ENCODE measurements at regions not wholly inside any gene's neighbourhood (a gene's known extent, or its start where the extent isn't known, plus 50 kb on each side); places are given as distances from the start of the nearest gene placed in this dataset.

GRCh38 chr4:59920416-59920815 lies 1279.7 kb upstream of the ADGRL3 start:
- no peak for DNase-seq (ENCODE audit: low read depth)
- no peak overlapping the region for H3K4me3 ChIP-seq (ENCODE audit: low read depth, low read length)
- TF ChIP-seq CTCF (IDR thresholded peaks at IDR 0.05; ENCODE audit: insufficient read depth, low read depth, low read length), result no peak

DNA sequence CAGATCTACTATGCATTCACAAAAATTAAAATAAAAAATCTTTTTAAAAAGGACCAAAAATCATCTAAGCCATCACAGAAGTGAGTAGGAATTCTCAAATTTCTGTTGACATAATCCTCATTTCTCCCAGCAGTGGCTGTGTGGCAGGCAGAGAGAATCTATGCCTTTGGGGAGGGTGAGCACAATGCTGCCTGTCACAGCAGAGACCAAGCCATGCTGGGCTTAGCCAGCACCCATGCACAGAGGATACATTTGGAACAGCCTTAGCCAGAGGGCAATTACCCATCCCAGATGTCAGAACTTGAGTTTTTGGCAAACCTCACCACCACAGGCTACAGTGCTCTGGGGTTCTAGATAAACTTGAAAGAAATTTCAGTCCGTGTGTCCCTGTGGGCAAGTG lies 1274.8 kb upstream of the ADGRL3 start:
- no peak for TF ChIP-seq CTCF (IDR thresholded peaks at IDR 0.05; ENCODE audit: insufficient read depth, low read depth, low read length)
- no peak overlapping the region for H3K4me3 ChIP-seq (ENCODE audit: low read depth, low read length)
- DNase-seq (ENCODE audit: low read depth), result no peak

GRCh38 chr4:59936566-59936965 lies 1263.6 kb upstream of the ADGRL3 start:
- H3K4me3 ChIP-seq (ENCODE audit: low read depth, low read length), result no peak overlapping the region
- TF ChIP-seq CTCF (IDR thresholded peaks at IDR 0.05; ENCODE audit: insufficient read depth, low read depth, low read length), result no peak
- no peak for DNase-seq (ENCODE audit: low read depth)

DNA sequence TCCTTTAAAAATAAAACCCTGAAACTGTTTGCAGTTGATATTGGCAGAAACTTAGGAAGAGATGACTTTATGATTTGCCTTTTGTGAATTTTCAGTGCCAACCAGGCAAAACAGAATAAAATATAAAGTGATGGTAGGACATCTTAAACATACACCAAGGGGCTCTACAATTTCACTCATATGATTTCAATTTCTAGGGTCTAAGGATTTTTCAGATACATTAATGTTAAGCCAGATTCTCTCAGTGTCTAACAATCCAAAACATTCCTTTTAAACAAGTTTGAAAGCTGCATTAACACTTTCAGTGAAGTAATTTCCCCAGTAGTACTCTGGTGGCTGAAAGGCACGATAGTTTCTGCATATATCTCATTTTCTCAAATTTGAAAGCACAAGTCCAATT lies 1262.0 kb upstream of the ADGRL3 start:
- DNase-seq (ENCODE audit: low read depth), result no peak
- no peak overlapping the region for H3K4me3 ChIP-seq (ENCODE audit: low read depth, low read length)
- TF ChIP-seq CTCF (IDR thresholded peaks at IDR 0.05; ENCODE audit: insufficient read depth, low read depth, low read length), result no peak

DNA sequence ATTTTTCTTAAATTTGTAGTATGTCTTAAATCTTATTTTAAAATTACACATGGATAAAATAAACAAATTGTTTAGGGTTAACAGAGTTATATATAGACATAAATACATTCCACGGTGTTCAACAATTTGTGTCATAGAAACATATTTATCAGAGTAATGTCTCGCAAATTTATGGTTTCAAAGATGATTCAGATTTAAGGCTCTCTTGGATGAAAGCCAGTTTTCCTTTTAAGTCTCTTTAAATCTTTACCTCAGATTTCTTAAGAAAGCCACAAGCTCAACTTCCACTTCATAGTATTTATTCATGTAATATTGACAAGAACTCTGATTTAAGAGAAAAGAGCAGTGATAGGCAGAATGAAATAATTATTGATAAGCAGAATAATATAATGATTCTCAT lies 1254.8 kb upstream of the ADGRL3 start:
- no peak for TF ChIP-seq CTCF (IDR thresholded peaks at IDR 0.05; ENCODE audit: insufficient read depth, low read depth, low read length)
- no peak overlapping the region for H3K4me3 ChIP-seq (ENCODE audit: low read depth, low read length)
- DNase-seq (ENCODE audit: low read depth), result no peak

GRCh38 chr4:59945716-59946115 lies 1254.4 kb upstream of the ADGRL3 start:
- no peak for TF ChIP-seq CTCF (IDR thresholded peaks at IDR 0.05; ENCODE audit: insufficient read depth, low read depth, low read length)
- no peak for DNase-seq (ENCODE audit: low read depth)
- H3K4me3 ChIP-seq (ENCODE audit: low read depth, low read length), result no peak overlapping the region

DNA sequence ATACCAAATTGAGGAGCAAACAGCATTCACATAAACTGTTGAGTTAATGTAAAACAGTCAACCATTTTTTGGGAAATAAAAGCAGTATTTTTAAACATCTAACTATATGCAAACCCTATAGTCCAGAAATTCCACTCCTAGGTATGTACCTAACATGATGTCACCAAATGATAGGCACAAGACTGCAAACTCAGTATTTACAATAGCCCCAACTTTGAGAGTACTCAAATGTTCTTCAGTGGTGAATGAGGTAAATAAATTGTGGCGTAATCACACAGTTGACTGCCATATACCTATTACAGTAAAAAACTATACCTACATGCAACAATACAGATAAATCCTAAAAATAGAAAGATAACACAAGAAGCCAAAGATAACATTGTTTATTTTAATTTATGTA lies 1243.8 kb upstream of the ADGRL3 start:
- DNase-seq (ENCODE audit: low read depth), result no peak
- no peak overlapping the region for H3K4me3 ChIP-seq (ENCODE audit: low read depth, low read length)
- TF ChIP-seq CTCF (IDR thresholded peaks at IDR 0.05; ENCODE audit: insufficient read depth, low read depth, low read length), result no peak

All from fibroblast of villous mesenchyme (primary cell).